ENCODE measurements at regions not wholly inside any gene's neighbourhood (a gene's known extent, or its start where the extent isn't known, plus 50 kb on each side); places are given as distances from the start of the nearest gene placed in this dataset.

DNA sequence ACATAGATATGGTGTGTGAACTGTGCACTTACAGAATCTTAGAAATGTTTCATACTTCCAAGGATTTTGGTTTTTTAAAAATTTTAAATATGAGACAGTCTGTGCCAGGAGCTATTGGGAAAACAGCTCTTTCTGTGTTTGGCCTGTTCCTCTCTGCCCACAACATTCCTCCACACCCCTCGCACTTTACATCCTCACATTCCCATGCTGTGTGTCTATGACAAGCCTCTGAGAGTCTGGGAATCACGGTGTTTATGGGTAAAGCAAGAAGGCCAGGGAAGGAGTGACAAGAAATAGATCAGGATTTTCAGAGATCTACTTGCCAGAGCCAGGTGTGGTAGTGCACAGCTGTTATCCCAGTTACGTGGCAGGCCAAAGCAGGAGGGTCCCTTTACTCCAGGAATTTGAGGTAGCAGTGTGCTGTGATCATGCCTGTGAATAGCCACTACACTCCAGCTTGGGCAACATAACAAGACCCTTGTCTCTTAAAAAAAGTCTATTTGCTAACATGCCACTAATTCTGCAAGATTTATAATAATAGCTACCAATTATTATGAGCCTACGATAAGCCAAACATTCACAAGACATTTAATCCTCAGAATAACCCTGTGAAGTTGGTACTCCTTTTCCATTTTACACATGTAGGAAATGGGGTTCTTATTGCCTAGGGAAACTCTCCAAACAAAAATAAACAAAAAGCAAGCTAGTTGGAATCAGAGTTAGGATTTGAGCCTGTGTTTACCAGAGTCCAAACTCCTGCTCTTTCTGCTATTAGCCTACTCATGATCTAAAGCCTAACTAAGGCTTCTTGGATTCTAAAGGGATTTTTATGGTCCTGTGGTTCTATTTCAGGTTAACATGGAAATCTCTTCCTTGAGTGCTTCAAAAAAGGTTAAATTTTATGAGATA lies 168.3 kb upstream of the SP8 start:
- TF ChIP-seq, protein P1, sequence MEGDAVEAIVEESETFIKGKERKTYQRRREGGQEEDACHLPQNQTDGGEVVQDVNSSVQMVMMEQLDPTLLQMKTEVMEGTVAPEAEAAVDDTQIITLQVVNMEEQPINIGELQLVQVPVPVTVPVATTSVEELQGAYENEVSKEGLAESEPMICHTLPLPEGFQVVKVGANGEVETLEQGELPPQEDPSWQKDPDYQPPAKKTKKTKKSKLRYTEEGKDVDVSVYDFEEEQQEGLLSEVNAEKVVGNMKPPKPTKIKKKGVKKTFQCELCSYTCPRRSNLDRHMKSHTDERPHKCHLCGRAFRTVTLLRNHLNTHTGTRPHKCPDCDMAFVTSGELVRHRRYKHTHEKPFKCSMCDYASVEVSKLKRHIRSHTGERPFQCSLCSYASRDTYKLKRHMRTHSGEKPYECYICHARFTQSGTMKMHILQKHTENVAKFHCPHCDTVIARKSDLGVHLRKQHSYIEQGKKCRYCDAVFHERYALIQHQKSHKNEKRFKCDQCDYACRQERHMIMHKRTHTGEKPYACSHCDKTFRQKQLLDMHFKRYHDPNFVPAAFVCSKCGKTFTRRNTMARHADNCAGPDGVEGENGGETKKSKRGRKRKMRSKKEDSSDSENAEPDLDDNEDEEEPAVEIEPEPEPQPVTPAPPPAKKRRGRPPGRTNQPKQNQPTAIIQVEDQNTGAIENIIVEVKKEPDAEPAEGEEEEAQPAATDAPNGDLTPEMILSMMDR (IDR thresholded peaks at IDR 0.05; ENCODE audit: control extremely low read depth, extremely low read depth, low read depth, missing control alignments) = no peak
- CTCF ChIA-PET = interaction anchor here (1.4 kb wide), 1 partner anchor 12 kb away, joined by 3 read pairs; no protein-coding TSS in a partner anchor
- POLR2A ChIA-PET = no interaction called here
- no peak for DNase-seq (ENCODE audit: extremely low spot score)

GRCh38 chr7:20958572-20958971 lies 171.9 kb upstream of the SP8 start:
- TF ChIP-seq, protein P1 (IDR thresholded peaks at IDR 0.05; ENCODE audit: control extremely low read depth, extremely low read depth, low read depth, missing control alignments) = no peak
- CTCF ChIA-PET = interaction anchor here (1.4 to 2.4 kb wide), 2 partner anchors 12 to 27 kb away, joined by 3 to 5 read pairs; no protein-coding TSS in a partner anchor
- DNase-seq (ENCODE audit: extremely low spot score) = no peak
- POLR2A ChIA-PET = no interaction called here

GRCh38 chr7:20959281-20959680 lies 172.6 kb upstream of the SP8 start:
- no peak for DNase-seq (ENCODE audit: extremely low spot score)
- ChIA-PET CTCF (interaction anchor here (2.4 kb wide), 1 partner anchor 13 kb away, joined by 5 read pairs; no protein-coding TSS in a partner anchor), POLR2A (no interaction called here)
- TF ChIP-seq, protein P1 (IDR thresholded peaks at IDR 0.05; ENCODE audit: control extremely low read depth, extremely low read depth, low read depth, missing control alignments) = no peak

- POLR2A ChIA-PET = no interaction called here
- CTCF ChIA-PET = interaction anchor here (0.8 kb wide), 1 partner anchor 28 kb away, joined by 3 read pairs; no protein-coding TSS in a partner anchor
- no peak for DNase-seq (ENCODE audit: extremely low spot score)
- TF ChIP-seq, protein P1 (IDR thresholded peaks at IDR 0.05; ENCODE audit: control extremely low read depth, extremely low read depth, low read depth, missing control alignments) = no peak
Observed at GRCh38 chr7:20963556-20964280, 177.0 kb upstream of the SP8 start.

GRCh38 chr7:20964281-20964918 lies 177.7 kb upstream of the SP8 start:
- TF ChIP-seq, protein P1 (IDR thresholded peaks at IDR 0.05; ENCODE audit: control extremely low read depth, extremely low read depth, low read depth, missing control alignments) = no peak
- POLR2A ChIA-PET = no interaction called here
- DNase-seq (ENCODE audit: extremely low spot score) = no peak
- CTCF ChIA-PET = no interaction called here

GRCh38 chr7:20971219-20971618 lies 184.5 kb upstream of the SP8 start:
- CTCF ChIA-PET = no interaction called here
- POLR2A ChIA-PET = no interaction called here
- DNase-seq (ENCODE audit: extremely low spot score) = no peak
- TF ChIP-seq, protein P1 (IDR thresholded peaks at IDR 0.05; ENCODE audit: control extremely low read depth, extremely low read depth, low read depth, missing control alignments) = no peak
